HG02885 (cell line): ENCODE measurements at regions not wholly inside any gene's neighbourhood (a gene's known extent, or its start where the extent isn't known, plus 50 kb on each side); places are given as distances from the start of the nearest gene placed in this dataset.
"Not testable (repeated sequence)": the region's sequence is repeated elsewhere in the genome, so short reads cannot be mapped to it uniquely, and the experiment has no call there.

Experiments used
- ATAC-seq: cut with Tn5 transposase; IDR thresholded peaks from one replicate; pipeline ENCODE4 v1.9.1; 2021; ENCODE audit warnings: mild to moderate bottlenecking; ENCODE audit not compliant: unreplicated experiment, poor library complexity

GRCh38 chr6:66638099-66638498, 931.1 kb upstream of the EYS start:
- ATAC-seq: no peak

DNA sequence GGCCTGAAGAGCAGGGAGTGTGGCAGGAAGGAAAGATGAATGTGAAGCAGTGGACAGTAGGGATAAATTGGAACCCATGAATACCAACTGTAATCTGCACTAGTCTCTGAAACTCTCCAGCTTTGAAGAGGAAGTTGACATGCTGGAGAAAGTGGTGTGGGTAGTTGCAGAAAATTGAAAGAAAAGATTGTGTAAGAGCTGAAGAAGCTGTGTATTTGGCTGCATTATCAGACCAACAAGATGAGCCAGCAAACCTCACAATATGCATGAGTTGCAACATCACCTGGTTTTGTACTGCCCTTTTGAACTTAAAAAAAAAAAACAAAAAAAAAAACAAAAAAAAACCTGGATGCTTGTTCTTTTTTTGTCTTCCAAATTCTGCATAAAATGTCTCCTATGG, 921.9 kb upstream of the EYS start:
- no peak for ATAC-seq

GRCh38 chr6:66623050-66623449, 916.0 kb upstream of the EYS start:
- ATAC-seq: no peak

DNA sequence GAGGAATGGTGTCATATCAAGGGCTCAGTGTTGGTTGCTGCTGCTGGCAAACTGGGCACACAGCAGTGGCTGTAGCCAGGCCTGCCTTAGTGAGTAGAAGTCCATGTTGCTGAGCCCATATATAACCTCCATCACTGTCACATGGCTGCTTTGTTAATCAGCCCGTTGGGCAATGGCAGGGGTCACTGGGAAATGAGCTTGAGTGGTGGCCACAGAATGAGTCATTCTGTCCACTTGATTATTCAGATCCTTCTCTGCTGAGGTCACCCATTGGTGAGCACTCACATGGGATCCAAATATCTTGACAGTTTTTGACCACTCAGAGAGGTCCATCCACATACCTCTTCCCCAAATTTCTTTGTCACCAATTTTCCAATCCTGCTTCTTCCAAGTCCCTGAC, 898.9 kb upstream of the EYS start:
- ATAC-seq: no peak

DNA sequence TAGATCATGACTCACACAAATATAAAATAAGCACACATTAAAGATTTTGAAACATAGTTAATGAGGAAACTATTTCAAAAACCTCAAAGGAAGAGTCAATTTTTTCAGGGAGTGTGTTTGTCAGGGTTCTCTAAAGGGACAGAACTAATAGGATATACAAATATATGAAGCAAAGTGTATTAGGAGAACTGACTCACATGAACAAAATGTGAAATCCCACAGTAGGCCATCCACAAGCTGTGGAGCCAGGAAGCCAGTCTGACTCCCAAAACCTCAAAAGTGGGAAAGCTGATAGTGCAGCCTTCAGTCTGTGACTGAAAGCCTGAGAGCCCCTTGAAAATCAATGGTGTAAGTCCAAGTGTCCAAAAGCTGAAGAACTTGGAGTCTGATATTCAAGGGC, 898.0 kb upstream of the EYS start:
- ATAC-seq: no peak

DNA sequence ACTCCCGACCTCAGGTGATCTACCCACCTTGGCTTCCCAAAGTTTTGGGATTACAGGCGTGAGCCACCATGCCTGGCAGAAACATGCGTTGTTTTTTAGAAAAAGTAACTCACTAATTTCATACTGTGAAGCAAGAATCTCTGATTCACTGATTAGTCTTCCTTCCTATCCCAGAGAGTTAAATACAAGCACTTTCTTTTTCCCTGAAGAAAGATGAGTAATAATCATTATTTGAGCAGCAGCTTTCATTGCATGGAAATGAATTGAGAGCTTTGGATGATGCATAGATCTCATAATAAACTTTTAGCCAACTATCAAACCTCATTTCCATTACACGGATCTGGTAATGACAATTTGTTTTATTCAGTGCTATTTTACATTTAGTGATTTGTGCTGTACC, 892.5 kb upstream of the EYS start:
- ATAC-seq: no peak

GRCh38 chr6:66578362-66578761, 871.3 kb upstream of the EYS start:
- ATAC-seq: no peak

- no peak for ATAC-seq
Observed at GRCh38 chr6:66568271-66568670, 861.2 kb upstream of the EYS start.

DNA sequence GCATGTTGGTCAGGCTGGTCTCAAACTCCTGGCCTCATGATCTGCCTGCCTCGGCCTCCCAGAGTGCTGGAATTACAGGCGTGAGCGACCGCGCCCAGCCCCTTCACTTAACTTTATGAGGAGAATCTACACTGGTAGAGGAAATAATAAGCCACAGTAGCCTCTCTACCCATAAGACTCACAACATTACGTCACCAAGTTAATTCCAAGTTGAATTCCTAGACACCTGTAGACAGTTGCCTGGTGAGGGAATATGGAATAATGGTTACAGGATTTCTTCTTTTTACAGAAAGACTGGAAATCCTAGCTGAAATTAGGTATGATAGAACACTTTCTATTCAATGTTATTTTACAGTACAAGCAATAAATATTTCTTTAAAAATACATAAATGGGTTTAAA, 854.5 kb upstream of the EYS start:
- ATAC-seq: no peak

GRCh38 chr6:66558189-66558588, 851.2 kb upstream of the EYS start:
- ATAC-seq: peak; percentile 74

DNA sequence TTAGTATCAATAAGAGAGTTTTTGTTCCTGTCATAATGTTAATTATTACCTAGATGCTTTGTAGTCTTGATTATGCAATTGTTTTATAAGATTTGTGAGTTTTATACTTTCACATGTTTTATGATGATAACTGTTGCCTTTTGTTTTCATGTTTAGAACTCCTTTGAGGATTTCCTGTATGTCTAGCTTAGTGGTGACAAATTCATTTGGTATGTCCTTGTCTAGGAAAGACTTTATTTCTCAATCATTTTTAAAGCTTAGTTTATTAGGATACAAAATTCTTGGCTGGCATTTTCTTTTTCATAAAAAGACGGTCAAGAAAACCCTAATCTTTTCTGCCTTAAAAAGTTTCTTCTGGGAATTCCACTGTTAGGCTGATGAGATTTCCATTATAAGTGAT, 849.9 kb upstream of the EYS start:
- ATAC-seq: no peak

GRCh38 chr6:66555082-66555481, 848.1 kb upstream of the EYS start:
- ATAC-seq: no peak

GRCh38 chr6:66553441-66553840, 846.4 kb upstream of the EYS start:
- ATAC-seq: no peak

GRCh38 chr6:66538551-66539135, 831.6 kb upstream of the EYS start:
- no peak for ATAC-seq

DNA sequence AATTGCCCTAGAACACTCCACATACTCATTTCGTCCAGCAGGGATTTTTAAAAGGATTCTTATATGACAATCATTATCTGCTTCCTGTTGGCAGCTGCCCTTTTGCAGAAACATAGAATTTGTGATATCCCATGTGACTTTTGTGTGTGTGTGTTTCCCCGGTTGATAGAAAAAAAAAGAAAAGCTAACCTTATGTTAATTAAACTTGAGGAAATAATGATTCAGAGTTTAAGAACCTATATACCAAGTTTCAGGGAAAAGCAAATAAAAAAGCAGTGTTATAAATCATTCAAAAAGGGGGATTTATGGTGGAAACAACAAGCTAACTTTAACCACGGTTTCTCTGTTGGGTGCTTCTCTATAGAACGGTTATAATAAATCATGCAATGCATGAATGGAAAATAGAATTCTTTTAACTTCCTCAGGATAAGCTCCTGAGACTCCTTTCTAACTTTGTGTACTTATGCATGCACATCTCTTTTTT, 826.9 kb upstream of the EYS start:
- ATAC-seq: no peak

GRCh38 chr6:66526061-66526460, 819.0 kb upstream of the EYS start:
- no peak for ATAC-seq

DNA sequence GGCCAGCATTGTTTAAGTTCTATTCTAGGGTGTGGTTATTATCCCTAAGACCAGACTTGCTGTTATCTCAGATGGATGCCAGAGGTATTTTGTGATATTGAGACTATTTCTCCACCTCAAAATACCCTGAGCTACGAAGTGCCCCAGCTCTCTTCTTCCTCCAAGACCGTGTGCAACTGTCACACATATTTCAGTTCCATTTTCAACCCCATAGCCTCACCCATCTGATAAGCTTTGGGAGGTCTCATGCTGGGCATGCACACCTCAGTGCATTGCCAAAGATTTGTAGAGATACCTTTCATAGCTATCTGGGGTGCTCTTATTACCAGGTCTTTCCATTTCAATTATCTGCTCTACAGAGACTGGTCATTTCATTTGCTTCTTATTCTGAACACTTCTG, 815.8 kb upstream of the EYS start:
- no peak for ATAC-seq

DNA sequence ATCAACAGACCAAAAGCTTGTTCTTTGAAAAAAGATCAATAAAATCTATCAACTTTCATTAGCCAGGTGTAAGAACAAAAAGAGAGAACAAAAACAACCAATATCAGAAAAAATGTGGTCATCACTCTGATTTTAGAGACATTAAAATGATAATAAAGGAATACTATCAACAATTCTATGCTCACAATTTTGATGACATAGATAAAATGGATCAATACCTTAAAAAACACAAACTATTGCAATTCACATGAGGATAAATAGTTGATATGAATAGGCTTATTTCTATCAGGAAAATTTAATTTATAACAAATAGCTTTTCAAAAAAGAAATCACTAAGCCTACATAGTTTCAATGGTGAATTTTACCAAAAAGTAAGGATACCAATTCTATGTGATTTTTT, 809.4 kb upstream of the EYS start:
- no peak for ATAC-seq

- no peak for ATAC-seq
Observed at GRCh38 chr6:66508433-66508832, 801.4 kb upstream of the EYS start.

- ATAC-seq: no peak
Observed at GRCh38 chr6:66499851-66500250, 792.8 kb upstream of the EYS start.

GRCh38 chr6:66496659-66497058, 789.6 kb upstream of the EYS start:
- no peak for ATAC-seq

DNA sequence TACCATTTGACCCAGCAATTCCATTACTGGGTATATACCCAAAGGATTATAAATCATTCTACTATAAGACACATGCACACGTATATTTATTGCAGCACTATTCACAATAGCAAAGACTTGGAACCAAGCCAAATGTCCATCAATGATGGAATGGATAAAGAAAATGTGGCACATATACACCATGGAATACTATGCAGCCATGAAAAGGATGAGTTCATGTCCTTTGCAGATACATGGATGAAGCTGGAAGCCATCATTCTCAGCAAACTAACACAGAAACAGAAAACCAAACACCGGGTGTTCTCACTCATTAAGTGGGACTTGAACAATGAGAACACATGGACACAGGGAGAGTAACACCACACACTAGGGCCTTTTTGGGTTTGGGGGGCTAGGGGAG, 787.6 kb upstream of the EYS start:
- ATAC-seq: not testable (repeated sequence)
